B cell (primary cell): ENCODE measurements at regions not wholly inside any gene's neighbourhood (a gene's known extent, or its start where the extent isn't known, plus 50 kb on each side); places are given as distances from the start of the nearest gene placed in this dataset.

Source experiments
- CTCF ChIP-seq: fragments of 200-600 bp; IDR thresholded peaks from one replicate; pipeline ENCODE4 v1.8.0; 2022; ENCODE audit warnings: antibody characterized with exemption, mild to moderate bottlenecking
- EZH2 ChIP-seq: IDR thresholded peaks from 2 replicates; pipeline ENCODE4 v1.6.1; 2012; ENCODE audit warnings: borderline replicate concordance, low read depth, mild to moderate bottlenecking, moderate library complexity, low read length; ENCODE audit not compliant: insufficient read depth, poor library complexity, severe bottlenecking

DNA sequence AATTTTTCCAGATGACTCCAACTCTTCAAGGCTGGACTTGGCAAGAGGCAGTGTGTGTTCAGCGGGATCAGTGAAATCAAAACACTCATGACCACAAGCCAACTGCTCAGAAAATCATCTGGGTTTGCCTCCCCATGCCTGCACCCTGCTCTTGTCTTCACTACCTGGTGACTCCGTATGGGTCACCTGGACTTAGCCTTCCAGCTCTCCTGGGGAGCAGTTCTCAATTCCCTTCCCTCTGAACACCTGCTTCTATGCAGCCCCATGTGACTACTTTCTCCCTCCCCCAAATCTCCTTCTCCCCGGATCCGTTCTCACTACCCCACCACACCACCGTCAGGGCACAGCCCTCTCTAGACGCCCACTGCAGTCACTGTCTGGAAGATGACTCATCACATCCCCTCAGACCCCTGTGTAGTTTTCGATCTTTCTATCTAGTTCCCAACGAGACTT, 130.2 kb upstream of the ID2 start:
- TF ChIP-seq CTCF (no peak), EZH2 (no peak)
